Mesothelial cell of epicardium (in vitro differentiated cells): ENCODE measurements at regions not wholly inside any gene's neighbourhood (a gene's known extent, or its start where the extent isn't known, plus 50 kb on each side); places are given as distances from the start of the nearest gene placed in this dataset.

ENCODE experiments used
- DNase-seq, 2 experiments: peaks; one replicate each; pipeline ENCODE4 v3.0.0; 2021; ENCODE audit warnings: low spot score in 2 of 2; ENCODE audit not compliant: unreplicated experiment in 2 of 2
- H3K27ac Mint-ChIP-seq: 2 replicates; pipeline ENCODE4 v1.8.0; 2021; ENCODE audit warnings: mixed read lengths
- H3K27me3 Mint-ChIP-seq: 2 replicates; pipeline ENCODE4 v1.8.0; 2021; ENCODE audit warnings: low read depth, mixed read lengths
- H3K36me3 Mint-ChIP-seq: 2 replicates; pipeline ENCODE4 v1.8.0; 2021; ENCODE audit warnings: mixed read lengths
- H3K4me1 Mint-ChIP-seq: 2 replicates; pipeline ENCODE4 v1.8.0; 2021; ENCODE audit warnings: mixed read lengths
- H3K4me3 Mint-ChIP-seq: 2 replicates; pipeline ENCODE4 v1.8.0; 2021; ENCODE audit warnings: mild to moderate bottlenecking, moderate library complexity, mixed read lengths
- H3K9me3 Mint-ChIP-seq: 2 replicates; pipeline ENCODE4 v1.8.0; 2021; ENCODE audit warnings: mixed read lengths
- CTCF ChIP-seq: fragments of 200-600 bp; sonication (generic); IDR thresholded peaks from one replicate; pipeline ENCODE4 v1.5.0; 2021; ENCODE audit warnings: antibody characterized with exemption; ENCODE audit not compliant: unreplicated experiment

GRCh38 chr16:52386694-52387093 lies 160.2 kb downstream of the TOX3 start:
- Mint-ChIP-seq H3K27ac (no peak overlapping the region), H3K4me3 (no peak overlapping the region), H3K4me1 (peaks cover 18% of the 10 kb centered on the region), H3K27me3 (peaks cover 37% of the 10 kb centered on the region), H3K36me3 (no peaks in the 10 kb centered on the region), H3K9me3 (no peaks in the 10 kb centered on the region)
- no peak for DNase-seq
- TF ChIP-seq CTCF: no peak

GRCh38 chr16:52384378-52384777 lies 162.6 kb downstream of the TOX3 start:
- no peak overlapping the region for H3K4me3 Mint-ChIP-seq
- H3K36me3 Mint-ChIP-seq: no peaks in the 10 kb centered on the region
- H3K27ac Mint-ChIP-seq: no peak overlapping the region
- peaks cover 22% of the 10 kb centered on the region for H3K27me3 Mint-ChIP-seq
- no peaks in the 10 kb centered on the region for H3K9me3 Mint-ChIP-seq
- H3K4me1 Mint-ChIP-seq: peaks cover 18% of the 10 kb centered on the region
- no peak for TF ChIP-seq CTCF
- DNase-seq: no peak

- DNase-seq: no peak
- no peak overlapping the region for H3K27ac Mint-ChIP-seq
- H3K4me1 Mint-ChIP-seq: peaks cover 18% of the 10 kb centered on the region
- no peaks in the 10 kb centered on the region for H3K9me3 Mint-ChIP-seq
- TF ChIP-seq CTCF: no peak
- peaks cover 20% of the 10 kb centered on the region for H3K27me3 Mint-ChIP-seq
- no peaks in the 10 kb centered on the region for H3K36me3 Mint-ChIP-seq
- no peak overlapping the region for H3K4me3 Mint-ChIP-seq
These were observed 163.2 kb downstream of the TOX3 start for GRCh38 chr16:52383640-52384292.

- Mint-ChIP-seq H3K27me3 (peaks cover 16% of the 10 kb centered on the region), H3K36me3 (no peaks in the 10 kb centered on the region), H3K4me1 (peaks cover 18% of the 10 kb centered on the region), H3K4me3 (no peak overlapping the region), H3K27ac (no peak overlapping the region), H3K9me3 (no peaks in the 10 kb centered on the region)
- TF ChIP-seq CTCF: no peak
- DNase-seq: no peak
These were observed 163.8 kb downstream of the TOX3 start for GRCh38 chr16:52383119-52383518.

- Mint-ChIP-seq H3K27ac (no peak overlapping the region), H3K4me1 (peaks cover 19% of the 10 kb centered on the region), H3K9me3 (no peaks in the 10 kb centered on the region), H3K36me3 (no peaks in the 10 kb centered on the region), H3K27me3 (no peaks in the 10 kb centered on the region), H3K4me3 (no peak overlapping the region)
- DNase-seq: no peak
- no peak for TF ChIP-seq CTCF
These were observed 167.4 kb downstream of the TOX3 start for GRCh38 chr16:52379551-52379950.
